K562 (cell line): ENCODE measurements at regions not wholly inside any gene's neighbourhood (a gene's known extent, or its start where the extent isn't known, plus 50 kb on each side); places are given as distances from the start of the nearest gene placed in this dataset.

Source experiments
- ATAC-seq: fragments of 200-7000 bp; cut with Tn5 transposase; 3 replicates; pipeline ENCODE4 v1.9.1; 2020; ENCODE audit warnings: moderate library complexity
- BruUV-seq: library from RNA; stranded (reverse); fragments of 400-500 nt; replicated peaks from 2 replicates; lab custom pipeline; 2021; lab: Mats Ljungman, UMichigan
- CTCF ChIA-PET: fragments of 300-600 bp; formaldehyde crosslinking; extraction: SDS; loops from one replicate; lab custom pipeline; 2021; ENCODE audit warnings: low intra/inter-chr PET ratio; lab: Yijun Ruan, JAX
- POLR2A ChIA-PET: fragments of 300-600, 350-650 bp; sonication (Branson Sonifier 250); formaldehyde crosslinking; extraction: SDS; loops from one replicate; lab custom pipeline; 2021; ENCODE audit warnings: antibody characterized with exemption, inconsistent platforms; lab: Yijun Ruan, JAX
- DNase-seq, 4 experiments: peaks; one replicate each; pipeline versions ENCODE4 v3.0.0 to v3.0.0-alpha.2; 2011 to 2018; ENCODE audit warnings: low spot score in 3 of 4, mixed read lengths in 3 of 4; ENCODE audit errors: extremely low read depth in 1 of 4
- FAIRE-seq: peaks from 2 replicates; lab custom pipeline; 2011; peaks lifted over from hg19 to GRCh38; lab: Jason Lieb, UNC
- H2AFZ ChIP-seq: 2 replicates; pipeline ENCODE4 v1.6.0; 2011; ENCODE audit warnings: low read depth, low read length, control low read depth, inconsistent platforms
- H3K27ac ChIP-seq: fragments of 200-600 bp; 3 replicates; pipeline ENCODE4 v1.8.0; 2011; ENCODE audit warnings: low read depth, mild to moderate bottlenecking, control low read depth, inconsistent platforms, low read length, moderate library complexity, mixed read lengths; ENCODE audit errors: extremely low read depth
- H3K27me3 ChIP-seq, 2 experiments: fragments of 300-600 bp in 1 of 2; 2 replicates in 1 of 2; 3 replicates in 1 of 2; pipeline versions ENCODE4 v1.6.0 to v1.8.0; 2011; ENCODE audit warnings: inconsistent platforms in 2 of 2, low read length in 2 of 2, mild to moderate bottlenecking in 1 of 2, mixed read lengths in 1 of 2, moderate library complexity in 1 of 2; ENCODE audit not compliant: control insufficient read depth in 2 of 2, insufficient read depth in 2 of 2
- H3K36me3 ChIP-seq: fragments of 300-600 bp; 3 replicates; pipeline ENCODE4 v1.8.0; 2011; ENCODE audit warnings: mild to moderate bottlenecking, low read length, inconsistent platforms; ENCODE audit not compliant: control insufficient read depth, insufficient read depth
- H3K4me1 ChIP-seq, 2 experiments: fragments of 200-600 bp in 1 of 2; replicated peaks in 1 of 2; 2 replicates in 1 of 2; 3 replicates in 1 of 2; pipeline versions ENCODE4 v1.5.1 to v1.8.0; 2011; ENCODE audit warnings: inconsistent platforms in 2 of 2, low read length in 2 of 2, mild to moderate bottlenecking in 1 of 2, mixed read lengths in 1 of 2, moderate library complexity in 1 of 2; ENCODE audit not compliant: control insufficient read depth in 2 of 2, insufficient read depth in 2 of 2
- H3K4me2 ChIP-seq: 2 replicates; pipeline ENCODE4 v1.6.1; 2011; ENCODE audit warnings: low read length, control low read depth, inconsistent platforms, mixed read lengths; ENCODE audit not compliant: insufficient read depth
- H3K4me3 ChIP-seq: fragments of 200-600 bp; sonication (generic), shearing (Covaris generic); 2 replicates; pipeline ENCODE4 v1.5.1; 2016; ENCODE audit warnings: control low read depth, inconsistent platforms
- H3K79me2 ChIP-seq: fragments of 200-600 bp; 3 replicates; pipeline ENCODE4 v1.8.0; 2011; ENCODE audit warnings: low read length, inconsistent platforms; ENCODE audit not compliant: control insufficient read depth, insufficient read depth
- H3K9ac ChIP-seq, 2 experiments: 2 replicates each; pipeline versions ENCODE4 v1.6.0 to v1.6.1; 2011; ENCODE audit warnings: low read depth in 2 of 2, low read length in 2 of 2, control low read depth in 1 of 2, inconsistent platforms in 1 of 2, mild to moderate bottlenecking in 1 of 2, mixed read lengths in 1 of 2; ENCODE audit not compliant: insufficient read depth in 1 of 2
- H3K9me1 ChIP-seq: one replicate; pipeline ENCODE4 v1.6.0; 2011; ENCODE audit warnings: inconsistent platforms, mild to moderate bottlenecking, low read length, moderate library complexity; ENCODE audit not compliant: control insufficient read depth, insufficient read depth
- H3K9me3 ChIP-seq: replicated peaks from 2 replicates; pipeline ENCODE4 v1.5.1; 2011; ENCODE audit warnings: low read depth, low read length, inconsistent platforms; ENCODE audit not compliant: control insufficient read depth, insufficient read depth
- H4K20me1 ChIP-seq: replicated peaks from 2 replicates; pipeline ENCODE4 v1.6.1; 2011; ENCODE audit warnings: low read length, inconsistent platforms, mixed read lengths; ENCODE audit not compliant: control insufficient read depth, insufficient read depth
- ARID1B ChIP-seq: fragments of 450-650 bp; IDR thresholded peaks from 2 replicates; pipeline ENCODE4 v1.6.1; 2016; ENCODE audit warnings: antibody characterized with exemption, mild to moderate bottlenecking, inconsistent platforms
- BMI1 ChIP-seq: fragments of 150-350 bp; IDR thresholded peaks from 2 replicates; pipeline ENCODE4 v1.6.1; 2014; ENCODE audit warnings: low read length
- CXXC5 ChIP-seq: fragments of 250-450 bp; sonication (Bioruptor Pico); IDR thresholded peaks from 2 replicates; pipeline ENCODE4 v1.8.0; 2022; ENCODE audit warnings: inconsistent platforms, mild to moderate bottlenecking, moderate library complexity
- FOXK2 ChIP-seq, 2 experiments: fragments of 450-650 bp; IDR thresholded peaks in 1 of 2; conservative IDR thresholded peaks in 1 of 2; 2 replicates each; pipeline ENCODE4 v1.6.1; 2016; ENCODE audit warnings: low read depth in 2 of 2, mild to moderate bottlenecking in 1 of 2
- HIVEP1 ChIP-seq: fragments of 250-450 bp; sonication (Bioruptor Pico); IDR thresholded peaks from 2 replicates; pipeline ENCODE4 v1.4.0; 2020; ENCODE audit warnings: mild to moderate bottlenecking
- HMG20B ChIP-seq: fragments of 250-450 bp; sonication (Bioruptor Pico); IDR thresholded peaks from 2 replicates; pipeline ENCODE4 v1.5.0; 2021; ENCODE audit warnings: mild to moderate bottlenecking
- HNRNPL ChIP-seq: fragments of 200-400 bp; formaldehyde crosslinking; IDR thresholded peaks from 2 replicates; pipeline ENCODE4 v1.6.1; 2017; ENCODE audit warnings: low read depth, mild to moderate bottlenecking, low read length
- PHF21A ChIP-seq: fragments of 450-650 bp; IDR thresholded peaks from 2 replicates; pipeline ENCODE4 v1.6.1; 2017; ENCODE audit warnings: low read depth, borderline replicate concordance
- PTBP1 ChIP-seq: fragments of 200-400 bp; formaldehyde crosslinking; IDR thresholded peaks from 2 replicates; pipeline ENCODE4 v1.6.1; 2017; ENCODE audit warnings: low read depth, low read length
- RAD51 ChIP-seq: fragments of 450-650 bp; IDR thresholded peaks from 2 replicates; pipeline ENCODE4 v1.7.1; 2016; ENCODE audit warnings: low read depth, mild to moderate bottlenecking, borderline replicate concordance
- RBM22 ChIP-seq: fragments of 200-400 bp; formaldehyde crosslinking; IDR thresholded peaks from 2 replicates; pipeline ENCODE4 v1.6.1; 2018; ENCODE audit warnings: low read length, low read depth; ENCODE audit not compliant: poor library complexity, severe bottlenecking
- RHOXF2B ChIP-seq: fragments of 250-450 bp; sonication (Bioruptor Pico); conservative IDR thresholded peaks from 2 replicates; pipeline ENCODE4 v1.5.1; 2021
- SAP30 ChIP-seq: fragments of 200-600 bp; sonication (generic); IDR thresholded peaks from 2 replicates; pipeline ENCODE4 v1.6.1; 2012; ENCODE audit warnings: borderline replicate concordance, low read depth, mild to moderate bottlenecking, moderate library complexity, low read length, control low read depth, inconsistent platforms; ENCODE audit not compliant: insufficient read depth, poor library complexity, severe bottlenecking
- SREBF1 ChIP-seq: fragments of 150-350 bp; IDR thresholded peaks from 2 replicates; pipeline ENCODE4 v1.6.1; 2014; ENCODE audit warnings: antibody characterized with exemption, low read depth, low read length, borderline replicate concordance
- TEAD2 ChIP-seq: fragments of 450-650 bp; IDR thresholded peaks from 2 replicates; pipeline ENCODE4 v1.6.1; 2016; ENCODE audit warnings: missing genetic modification characterization, control low read depth, missing compliant biosample characterization
- ZNF133 ChIP-seq: fragments of 250-450 bp; sonication (Bioruptor Pico); IDR thresholded peaks from 2 replicates; pipeline ENCODE4 v1.4.0; 2020; ENCODE audit warnings: mild to moderate bottlenecking
- WGBS: fragments of 100-300 bp; shearing (Covaris generic); methylation state at CpG from one replicate; pipeline ENCODE4 v1.1.6; 2016; ENCODE audit warnings: low coverage, mixed read lengths; ENCODE audit not compliant: insufficient coverage; ENCODE audit errors: missing lambda C conversion rate; 5-methylcytosine and 5-hydroxymethylcytosine counted together
- in situ Hi-C: fragments of 300-500 bp; cut with MboI; formaldehyde crosslinking; loops from 4 replicates; pipeline ENCODE4 v1.15.0; 2018; ENCODE audit warnings: inconsistent platforms, mixed read lengths
- intact Hi-C: fragments of 100-400 bp; cut with micrococcal nuclease; formaldehyde crosslinking; loops from 2 replicates; pipeline ENCODE4 v1.14.2; 2022
- TF ChIP-seq, protein P1 (sequence below): fragments of 450-650 bp; formaldehyde crosslinking; IDR thresholded peaks from 2 replicates; pipeline ENCODE4 v1.4.0; 2022; ENCODE audit warnings: missing genetic modification characterization

DNA sequence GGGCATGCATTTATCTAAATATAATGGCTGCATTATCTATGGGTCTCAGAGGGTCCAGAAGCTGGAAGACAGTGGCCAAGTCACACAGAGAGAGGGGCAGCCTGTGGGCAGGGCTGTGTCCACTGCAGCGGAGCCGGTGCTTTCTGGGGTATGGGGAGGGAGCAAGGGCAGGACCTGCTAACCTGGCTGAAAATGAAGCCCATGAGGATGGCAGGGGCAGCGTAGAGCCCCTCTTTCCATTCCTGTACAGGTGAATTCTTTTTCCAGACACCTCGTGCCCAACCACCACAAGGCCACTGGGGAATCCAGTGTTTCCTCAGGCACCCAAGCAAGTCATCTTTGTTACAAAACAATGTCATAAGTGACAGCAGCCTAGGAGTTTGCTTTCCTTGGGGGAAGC lies 305.9 kb upstream of the IRX4 start:
- Histone ChIP-seq H3K9ac (no peak overlapping the region), H3K27ac (no peak overlapping the region), H3K4me1 (no peaks in the 10 kb centered on the region), H3K4me3 (no peak overlapping the region), H3K9me3 (no peaks in the 10 kb centered on the region), H3K27me3 (peaks cover 10 to 41% of the 10 kb centered on the region in 2 experiments; a peak in 3 of 5 replicates), H2AFZ (no peak overlapping the region), H3K4me2 (no peak overlapping the region), H3K9me1 (no peaks in the 10 kb centered on the region)
- ATAC-seq (no peak), DNase-seq (no peak), FAIRE-seq (no peak)
- intact Hi-C loops = no loop called here
- BruUV-seq = no TSS peak
- POLR2A ChIA-PET = interaction anchor here (0.7 kb wide), 1 partner anchor 547 kb away, joined by 4 read pairs; no protein-coding TSS in a partner anchor
- WGBS = 2% methylated on average over 4 of the region's 4 CpGs
- in situ Hi-C loops = no loop called here
- TF ChIP-seq HMG20B (CRISPR knock-in tag) (no peak), ZNF133 (CRISPR knock-in tag) (no peak), TEAD2 (tag) (no peak), HIVEP1 (CRISPR knock-in tag) (no peak)
- TF ChIP-seq, all 486 proteins: peak for 0
- no peaks in the 10 kb centered on the region for H3K79me2 ChIP-seq
- CTCF ChIA-PET = no interaction called here
- H3K36me3 ChIP-seq = no peaks in the 10 kb centered on the region
- H4K20me1 ChIP-seq = peaks cover 10% of the 10 kb centered on the region; the same call in 1 of the 2 replicates

DNA sequence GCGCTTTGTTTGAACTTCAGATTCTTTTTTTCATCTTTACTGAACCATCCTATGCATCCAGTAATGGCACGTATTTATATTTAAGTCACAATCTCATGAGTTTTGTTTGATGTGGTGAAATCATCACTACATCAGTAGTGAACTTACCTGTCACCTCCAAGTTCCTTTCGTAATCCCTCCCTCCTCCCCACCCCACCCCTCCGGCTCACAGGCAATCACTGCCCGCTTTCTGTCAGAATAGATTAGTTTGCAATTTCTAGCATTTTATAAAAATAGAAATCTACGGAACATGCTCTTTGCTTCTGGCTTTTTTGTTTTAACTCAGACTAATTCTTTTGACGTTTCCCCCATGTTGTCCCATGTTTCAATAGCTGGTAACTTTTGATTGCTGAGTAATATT lies 305.4 kb upstream of the IRX4 start:
- ChIA-PET CTCF (no interaction called here), POLR2A (interaction anchor here (0.7 kb wide), 1 partner anchor 547 kb away, joined by 4 read pairs; no protein-coding TSS in a partner anchor)
- FAIRE-seq = no peak
- no peak for DNase-seq
- Histone ChIP-seq H3K4me2 (no peak overlapping the region), H3K4me3 (no peak overlapping the region), H3K36me3 (no peaks in the 10 kb centered on the region), H3K9me3 (no peaks in the 10 kb centered on the region), H3K9ac (no peak overlapping the region), H4K20me1 (peaks cover 10% of the 10 kb centered on the region; the same call in 1 of the 2 replicates), H3K9me1 (no peaks in the 10 kb centered on the region), H3K79me2 (no peaks in the 10 kb centered on the region), H3K4me1 (no peaks in the 10 kb centered on the region), H2AFZ (no peak overlapping the region), H3K27me3 (peaks cover 15 to 46% of the 10 kb centered on the region in 2 experiments; a peak in 3 of 5 replicates), H3K27ac (no peak overlapping the region)
- no peak for ATAC-seq
- intact Hi-C loops = no loop called here
- WGBS = 3% methylated on average over 7 of the region's 7 CpGs
- in situ Hi-C loops = no loop called here
- no TSS peak for BruUV-seq
- TF ChIP-seq SREBF1 = no peak
- no peak for TF ChIP-seq FOXK2 (conservative IDR thresholded peaks at IDR 0.05 in 1 of 2, IDR thresholded peaks at IDR 0.05 in 1 of 2; ENCODE audit: low read depth in 2 of 2)
- TF ChIP-seq SAP30 = no peak
- no peak for TF ChIP-seq BMI1
- no peak for TF ChIP-seq PTBP1
- TF ChIP-seq, protein P1, sequence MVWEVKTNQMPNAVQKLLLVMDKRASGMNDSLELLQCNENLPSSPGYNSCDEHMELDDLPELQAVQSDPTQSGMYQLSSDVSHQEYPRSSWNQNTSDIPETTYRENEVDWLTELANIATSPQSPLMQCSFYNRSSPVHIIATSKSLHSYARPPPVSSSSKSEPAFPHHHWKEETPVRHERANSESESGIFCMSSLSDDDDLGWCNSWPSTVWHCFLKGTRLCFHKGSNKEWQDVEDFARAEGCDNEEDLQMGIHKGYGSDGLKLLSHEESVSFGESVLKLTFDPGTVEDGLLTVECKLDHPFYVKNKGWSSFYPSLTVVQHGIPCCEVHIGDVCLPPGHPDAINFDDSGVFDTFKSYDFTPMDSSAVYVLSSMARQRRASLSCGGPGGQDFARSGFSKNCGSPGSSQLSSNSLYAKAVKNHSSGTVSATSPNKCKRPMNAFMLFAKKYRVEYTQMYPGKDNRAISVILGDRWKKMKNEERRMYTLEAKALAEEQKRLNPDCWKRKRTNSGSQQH = no peak
- TF ChIP-seq RHOXF2B (CRISPR knock-in tag) = no peak
- no peak for TF ChIP-seq ARID1B
- TF ChIP-seq CXXC5 (CRISPR knock-in tag) = no peak
- no peak for TF ChIP-seq PHF21A
- TF ChIP-seq RBM22 = no peak
- no peak for TF ChIP-seq HNRNPL
- no peak for TF ChIP-seq RAD51
